K562 (cell line): ENCODE measurements at regions not wholly inside any gene's neighbourhood (a gene's known extent, or its start where the extent isn't known, plus 50 kb on each side); places are given as distances from the start of the nearest gene placed in this dataset.

Experiments
- ATAC-seq: fragments of 200-7000 bp; cut with Tn5 transposase; 3 replicates; pipeline ENCODE4 v1.9.1; 2020; ENCODE audit warnings: moderate library complexity
- BruUV-seq: library from RNA; stranded (reverse); fragments of 400-500 nt; replicated peaks from 2 replicates; lab custom pipeline; 2021; lab: Mats Ljungman, UMichigan
- CTCF ChIA-PET: fragments of 300-600 bp; formaldehyde crosslinking; extraction: SDS; loops from one replicate; lab custom pipeline; 2021; ENCODE audit warnings: low intra/inter-chr PET ratio; lab: Yijun Ruan, JAX
- POLR2A ChIA-PET: fragments of 300-600, 350-650 bp; sonication (Branson Sonifier 250); formaldehyde crosslinking; extraction: SDS; loops from one replicate; lab custom pipeline; 2021; ENCODE audit warnings: antibody characterized with exemption, inconsistent platforms; lab: Yijun Ruan, JAX
- DNase-seq, 4 experiments: peaks; one replicate each; pipeline versions ENCODE4 v3.0.0 to v3.0.0-alpha.2; 2011 to 2018; ENCODE audit warnings: low spot score in 3 of 4, mixed read lengths in 3 of 4; ENCODE audit errors: extremely low read depth in 1 of 4
- FAIRE-seq: peaks from 2 replicates; lab custom pipeline; 2011; peaks lifted over from hg19 to GRCh38; lab: Jason Lieb, UNC
- H2AFZ ChIP-seq: 2 replicates; pipeline ENCODE4 v1.6.0; 2011; ENCODE audit warnings: low read depth, low read length, control low read depth, inconsistent platforms
- H3K27ac ChIP-seq: fragments of 200-600 bp; 3 replicates; pipeline ENCODE4 v1.8.0; 2011; ENCODE audit warnings: low read depth, mild to moderate bottlenecking, control low read depth, inconsistent platforms, low read length, moderate library complexity, mixed read lengths; ENCODE audit errors: extremely low read depth
- H3K27me3 ChIP-seq, 2 experiments: fragments of 300-600 bp in 1 of 2; 2 replicates in 1 of 2; 3 replicates in 1 of 2; pipeline versions ENCODE4 v1.6.0 to v1.8.0; 2011; ENCODE audit warnings: inconsistent platforms in 2 of 2, low read length in 2 of 2, mild to moderate bottlenecking in 1 of 2, mixed read lengths in 1 of 2, moderate library complexity in 1 of 2; ENCODE audit not compliant: control insufficient read depth in 2 of 2, insufficient read depth in 2 of 2
- H3K36me3 ChIP-seq: fragments of 300-600 bp; 3 replicates; pipeline ENCODE4 v1.8.0; 2011; ENCODE audit warnings: mild to moderate bottlenecking, low read length, inconsistent platforms; ENCODE audit not compliant: control insufficient read depth, insufficient read depth
- H3K4me1 ChIP-seq, 2 experiments: fragments of 200-600 bp in 1 of 2; replicated peaks in 1 of 2; 2 replicates in 1 of 2; 3 replicates in 1 of 2; pipeline versions ENCODE4 v1.5.1 to v1.8.0; 2011; ENCODE audit warnings: inconsistent platforms in 2 of 2, low read length in 2 of 2, mild to moderate bottlenecking in 1 of 2, mixed read lengths in 1 of 2, moderate library complexity in 1 of 2; ENCODE audit not compliant: control insufficient read depth in 2 of 2, insufficient read depth in 2 of 2
- H3K4me2 ChIP-seq: 2 replicates; pipeline ENCODE4 v1.6.1; 2011; ENCODE audit warnings: low read length, control low read depth, inconsistent platforms, mixed read lengths; ENCODE audit not compliant: insufficient read depth
- H3K4me3 ChIP-seq: fragments of 200-600 bp; sonication (generic), shearing (Covaris generic); 2 replicates; pipeline ENCODE4 v1.5.1; 2016; ENCODE audit warnings: control low read depth, inconsistent platforms
- H3K79me2 ChIP-seq: fragments of 200-600 bp; 3 replicates; pipeline ENCODE4 v1.8.0; 2011; ENCODE audit warnings: low read length, inconsistent platforms; ENCODE audit not compliant: control insufficient read depth, insufficient read depth
- H3K9ac ChIP-seq, 2 experiments: 2 replicates each; pipeline versions ENCODE4 v1.6.0 to v1.6.1; 2011; ENCODE audit warnings: low read depth in 2 of 2, low read length in 2 of 2, control low read depth in 1 of 2, inconsistent platforms in 1 of 2, mild to moderate bottlenecking in 1 of 2, mixed read lengths in 1 of 2; ENCODE audit not compliant: insufficient read depth in 1 of 2
- H3K9me1 ChIP-seq: one replicate; pipeline ENCODE4 v1.6.0; 2011; ENCODE audit warnings: inconsistent platforms, mild to moderate bottlenecking, low read length, moderate library complexity; ENCODE audit not compliant: control insufficient read depth, insufficient read depth
- H3K9me3 ChIP-seq: replicated peaks from 2 replicates; pipeline ENCODE4 v1.5.1; 2011; ENCODE audit warnings: low read depth, low read length, inconsistent platforms; ENCODE audit not compliant: control insufficient read depth, insufficient read depth
- H4K20me1 ChIP-seq: replicated peaks from 2 replicates; pipeline ENCODE4 v1.6.1; 2011; ENCODE audit warnings: low read length, inconsistent platforms, mixed read lengths; ENCODE audit not compliant: control insufficient read depth, insufficient read depth
- CTCFL ChIP-seq: IDR thresholded peaks from 2 replicates; pipeline ENCODE4 v1.6.1; 2011; ENCODE audit warnings: borderline replicate concordance, low read depth, mild to moderate bottlenecking, moderate library complexity, low read length; ENCODE audit not compliant: insufficient read depth, poor library complexity, severe bottlenecking
- E4F1 ChIP-seq: fragments of 250-450 bp; sonication (Bioruptor Pico); IDR thresholded peaks from 2 replicates; pipeline ENCODE4 v1.5.0; 2021; ENCODE audit warnings: mild to moderate bottlenecking, borderline replicate concordance
- FOXP4 ChIP-seq: sonication (generic); formaldehyde crosslinking; IDR thresholded peaks from 2 replicates; pipeline ENCODE4 v1.8.0; 2022; ENCODE audit warnings: mild to moderate bottlenecking, missing genetic modification reagents, borderline replicate concordance
- SMAD1 ChIP-seq: fragments of 150-350 bp; IDR thresholded peaks from 2 replicates; pipeline ENCODE4 v1.6.1; 2014; ENCODE audit warnings: low read length, low read depth; ENCODE audit not compliant: partially characterized antibody
- SMARCC2 ChIP-seq: fragments of 450-650 bp; IDR thresholded peaks from 2 replicates; pipeline ENCODE4 v1.6.1; 2017; ENCODE audit warnings: antibody characterized with exemption, moderate library complexity, mild to moderate bottlenecking, low read depth
- SRSF1 ChIP-seq: fragments of 200-400 bp; formaldehyde crosslinking; IDR thresholded peaks from 2 replicates; pipeline ENCODE4 v1.6.1; 2017; ENCODE audit warnings: mild to moderate bottlenecking, low read depth, low read length, moderate library complexity
- TCF7 ChIP-seq: sonication (generic); IDR thresholded peaks from 2 replicates; pipeline ENCODE4 v1.6.1; 2016; ENCODE audit warnings: antibody characterized with exemption, borderline replicate concordance
- TOE1 ChIP-seq, 2 experiments: fragments of 450-650 bp in 1 of 2; sonication (generic) in 1 of 2; formaldehyde crosslinking in 1 of 2; IDR thresholded peaks; 2 replicates each; pipeline versions ENCODE4 v1.7.1 to v1.8.0; 2016 to 2022; ENCODE audit warnings: borderline replicate concordance in 2 of 2, mild to moderate bottlenecking in 2 of 2, antibody characterized with exemption in 1 of 2, inconsistent platforms in 1 of 2, low read depth in 1 of 2, missing genetic modification reagents in 1 of 2, moderate library complexity in 1 of 2
- XRCC3 ChIP-seq: fragments of 450-650 bp; IDR thresholded peaks from 2 replicates; pipeline ENCODE4 v1.6.1; 2017; ENCODE audit warnings: mild to moderate bottlenecking, moderate library complexity
- XRCC4 ChIP-seq: IDR thresholded peaks from one replicate; pipeline ENCODE4 v1.6.1; 2011; ENCODE audit not compliant: insufficient read depth, insufficient read length; ENCODE audit errors: extremely low read depth
- ZNF699 ChIP-seq: fragments of 250-450 bp; sonication (Bioruptor Pico); IDR thresholded peaks from 2 replicates; pipeline ENCODE4 v1.8.0; 2021; ENCODE audit warnings: mild to moderate bottlenecking, moderate library complexity; ENCODE audit not compliant: insufficient replicate concordance
- WGBS: fragments of 100-300 bp; shearing (Covaris generic); methylation state at CpG from one replicate; pipeline ENCODE4 v1.1.6; 2016; ENCODE audit warnings: low coverage, mixed read lengths; ENCODE audit not compliant: insufficient coverage; ENCODE audit errors: missing lambda C conversion rate; 5-methylcytosine and 5-hydroxymethylcytosine counted together
- in situ Hi-C: fragments of 300-500 bp; cut with MboI; formaldehyde crosslinking; loops from 4 replicates; pipeline ENCODE4 v1.15.0; 2018; ENCODE audit warnings: inconsistent platforms, mixed read lengths
- intact Hi-C: fragments of 100-400 bp; cut with micrococcal nuclease; formaldehyde crosslinking; loops from 2 replicates; pipeline ENCODE4 v1.14.2; 2022

- CTCF ChIA-PET, result no interaction called here
- Histone ChIP-seq H3K9ac (no peak overlapping the region), H3K79me2 (no peaks in the 10 kb centered on the region), H4K20me1 (no peaks in the 10 kb centered on the region), H3K4me2 (no peak overlapping the region), H2AFZ (no peak overlapping the region), H3K4me1 (no peaks in the 10 kb centered on the region), H3K9me3 (no peaks in the 10 kb centered on the region), H3K36me3 (no peaks in the 10 kb centered on the region), H3K4me3 (no peak overlapping the region), H3K27me3 (no peaks in the 10 kb centered on the region), H3K9me1 (no peaks in the 10 kb centered on the region), H3K27ac (no peak overlapping the region)
- no peak for ATAC-seq
- no peak for DNase-seq
- in situ Hi-C loops (no loop called here), intact Hi-C loops (no loop called here)
- 0% methylated on average over 10 of the region's 10 CpGs for WGBS
- no TSS peak for BruUV-seq
- no peak for FAIRE-seq
- POLR2A ChIA-PET, result no interaction called here
- TF ChIP-seq TOE1 (IDR thresholded peaks at IDR 0.05; ENCODE audit: borderline replicate concordance) (no peak), TOE1 (CRISPR knock-in tag; IDR thresholded peaks at IDR 0.05; ENCODE audit: borderline replicate concordance, low read depth) (no peak), SMARCC2 (no peak), CTCFL (no peak), TCF7 (no peak), SMAD1 (no peak), E4F1 (no peak), XRCC4 (no peak), ZNF699 (CRISPR knock-in tag) (no peak), XRCC3 (no peak), FOXP4 (no peak), SRSF1 (no peak)
Measured at GRCh38 chr10:131006458-131007256, 304.9 kb downstream of the TCERG1L start.
